Transverse colon (tissue), 4 donors: ENCODE measurements at regions not wholly inside any gene's neighbourhood (a gene's known extent, or its start where the extent isn't known, plus 50 kb on each side); places are given as distances from the start of the nearest gene placed in this dataset.

Source experiments
- CTCF ChIP-seq, 5 experiments: fragments of 200-600 bp in 3 of 5; fragments of 450-650 bp in 2 of 5; sonication (generic) in 3 of 5; IDR thresholded peaks; 1 replicate in 2 of 5; 2 replicates in 3 of 5; pipeline ENCODE4 v1.5.1; 2016 to 2017; ENCODE audit warnings: antibody characterized with exemption in 5 of 5, inconsistent platforms in 3 of 5, mild to moderate bottlenecking in 2 of 5, moderate library complexity in 1 of 5
- POLR2A ChIP-seq: fragments of 450-650 bp; IDR thresholded peaks from one replicate; pipeline ENCODE4 v1.6.1; 2016; ENCODE audit warnings: antibody characterized with exemption, mild to moderate bottlenecking, moderate library complexity
- POLR2AphosphoS5 ChIP-seq, 3 donors: sonication (generic); formaldehyde crosslinking; IDR thresholded peaks; one replicate each; pipeline ENCODE4 v1.6.1; 2016; ENCODE audit warnings: antibody characterized with exemption in 3 of 3

- TF ChIP-seq CTCF (IDR thresholded peaks at IDR 0.05), result no peak
- no peak for TF ChIP-seq POLR2A
- no peak for TF ChIP-seq POLR2AphosphoS5 (IDR thresholded peaks at IDR 0.05)
These were observed 388.3 kb downstream of the TNS1 start for GRCh38 chr2:217614498-217614897.
